ENCODE measurements at regions not wholly inside any gene's neighbourhood (a gene's known extent, or its start where the extent isn't known, plus 50 kb on each side); places are given as distances from the start of the nearest gene placed in this dataset.

DNA sequence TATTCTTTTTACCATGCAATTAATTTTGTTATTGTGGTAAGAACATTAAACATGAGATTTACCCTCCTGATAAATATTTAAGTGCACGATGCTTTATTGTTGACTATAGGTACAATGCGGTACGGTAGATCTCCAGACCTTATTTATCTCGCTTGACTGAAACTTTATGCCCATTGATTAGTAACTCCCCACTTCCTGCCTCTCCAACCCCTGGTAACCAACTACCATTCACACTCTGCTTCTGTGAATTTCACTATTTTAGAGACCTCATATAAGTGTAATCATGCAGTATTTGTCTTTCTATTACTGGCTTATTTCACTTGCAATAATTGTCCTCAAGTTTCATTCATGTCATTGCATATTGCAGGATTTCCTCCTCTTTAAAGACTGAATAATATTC lies 195.7 kb upstream of the ID2 start:
- H3K9me3 ChIP-seq (ENCODE audit: control insufficient read depth, low read length), result no peaks in the 10 kb centered on the region
- no peak overlapping the region for H3K9ac ChIP-seq
- peaks cover 28% of the 10 kb centered on the region for H3K4me1 ChIP-seq
- H3K36me3 ChIP-seq (ENCODE audit: control insufficient read depth, insufficient read depth, low read length), result no peaks in the 10 kb centered on the region
- H3K4me2 ChIP-seq (ENCODE audit: low read length), result no peak overlapping the region
- no peak overlapping the region for H3K4me3 ChIP-seq (ENCODE audit: low read depth, low read length)
- no peak overlapping the region for H3K27ac ChIP-seq
- TF ChIP-seq, protein P1, sequence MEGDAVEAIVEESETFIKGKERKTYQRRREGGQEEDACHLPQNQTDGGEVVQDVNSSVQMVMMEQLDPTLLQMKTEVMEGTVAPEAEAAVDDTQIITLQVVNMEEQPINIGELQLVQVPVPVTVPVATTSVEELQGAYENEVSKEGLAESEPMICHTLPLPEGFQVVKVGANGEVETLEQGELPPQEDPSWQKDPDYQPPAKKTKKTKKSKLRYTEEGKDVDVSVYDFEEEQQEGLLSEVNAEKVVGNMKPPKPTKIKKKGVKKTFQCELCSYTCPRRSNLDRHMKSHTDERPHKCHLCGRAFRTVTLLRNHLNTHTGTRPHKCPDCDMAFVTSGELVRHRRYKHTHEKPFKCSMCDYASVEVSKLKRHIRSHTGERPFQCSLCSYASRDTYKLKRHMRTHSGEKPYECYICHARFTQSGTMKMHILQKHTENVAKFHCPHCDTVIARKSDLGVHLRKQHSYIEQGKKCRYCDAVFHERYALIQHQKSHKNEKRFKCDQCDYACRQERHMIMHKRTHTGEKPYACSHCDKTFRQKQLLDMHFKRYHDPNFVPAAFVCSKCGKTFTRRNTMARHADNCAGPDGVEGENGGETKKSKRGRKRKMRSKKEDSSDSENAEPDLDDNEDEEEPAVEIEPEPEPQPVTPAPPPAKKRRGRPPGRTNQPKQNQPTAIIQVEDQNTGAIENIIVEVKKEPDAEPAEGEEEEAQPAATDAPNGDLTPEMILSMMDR (IDR thresholded peaks at IDR 0.05), result no peak
- peaks cover 26% of the 10 kb centered on the region for H3K79me2 ChIP-seq
- H2AFZ ChIP-seq, result no peak overlapping the region
- H3K27me3 ChIP-seq (ENCODE audit: control insufficient read depth, insufficient read depth, low read length), result no peaks in the 10 kb centered on the region

DNA sequence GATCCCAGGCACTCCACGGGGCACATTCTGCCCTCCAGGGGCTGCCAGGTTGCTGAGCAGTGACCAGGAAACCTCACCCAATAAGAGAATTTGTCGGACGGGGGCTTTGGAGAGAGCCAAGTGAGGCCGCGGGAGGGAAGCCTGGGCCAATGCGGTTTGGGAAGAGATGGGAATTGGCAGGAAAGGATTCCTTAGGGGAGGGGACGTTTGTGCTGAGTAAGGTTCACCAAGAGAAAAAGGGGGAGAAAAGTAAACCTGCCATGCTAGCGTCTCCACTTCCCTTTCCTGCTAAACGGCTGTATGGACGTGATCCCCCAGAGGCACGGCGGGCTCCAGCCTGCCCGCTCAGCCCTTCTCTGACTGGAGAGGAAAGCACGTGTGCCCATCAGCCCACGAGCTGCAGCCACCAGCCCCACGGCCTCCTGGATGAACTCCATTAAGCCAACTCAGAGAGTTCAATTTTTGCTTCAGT lies 194.4 kb upstream of the ID2 start:
- Histone ChIP-seq H3K79me2 (peaks cover 33% of the 10 kb centered on the region), H3K9me3 (ENCODE audit: control insufficient read depth, low read length) (no peaks in the 10 kb centered on the region), H3K4me3 (ENCODE audit: low read depth, low read length) (no peak overlapping the region), H2AFZ (no peak overlapping the region), H3K27me3 (ENCODE audit: control insufficient read depth, insufficient read depth, low read length) (no peaks in the 10 kb centered on the region), H3K27ac (no peak overlapping the region), H3K9ac (no peak overlapping the region), H3K4me2 (ENCODE audit: low read length) (no peak overlapping the region), H3K4me1 (peaks cover 18% of the 10 kb centered on the region), H3K36me3 (ENCODE audit: control insufficient read depth, insufficient read depth, low read length) (no peaks in the 10 kb centered on the region)
- TF ChIP-seq, protein P1 (IDR thresholded peaks at IDR 0.05), result no peak

DNA sequence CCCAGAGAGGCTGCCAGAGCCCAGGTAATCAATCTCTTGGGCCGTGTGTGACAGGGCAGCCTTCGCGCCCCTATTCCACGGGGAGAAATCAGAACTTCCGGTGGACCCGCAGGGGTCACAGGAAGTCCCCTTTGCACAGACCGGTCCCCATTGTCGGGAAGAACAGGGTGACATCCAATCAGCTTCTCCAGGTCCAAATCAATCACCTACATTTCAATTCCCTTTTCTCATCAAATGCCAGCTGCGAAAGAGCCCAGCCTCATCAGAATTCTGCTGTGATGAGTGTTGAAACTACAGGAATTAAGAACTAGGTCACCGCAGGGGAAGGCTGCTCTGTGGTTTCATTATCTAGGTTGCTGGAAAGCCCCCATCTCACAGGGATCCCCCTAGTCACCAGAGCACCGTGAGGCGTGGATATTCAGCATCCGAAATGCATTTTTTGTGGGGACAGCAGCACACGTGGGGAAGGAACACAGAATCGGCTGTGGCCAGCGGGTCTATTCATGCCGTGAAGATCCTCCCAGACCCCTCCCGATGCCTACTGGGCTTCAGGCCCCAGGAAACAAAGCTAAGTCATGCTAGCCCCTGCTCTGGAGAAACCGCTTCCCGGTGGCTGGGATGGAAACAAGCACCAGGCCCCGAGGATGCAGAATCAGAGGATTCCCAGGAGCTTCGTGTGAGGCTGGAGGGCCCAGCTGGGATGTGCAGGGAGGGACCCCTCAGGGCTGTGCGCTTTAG lies 193.7 kb upstream of the ID2 start:
- TF ChIP-seq, protein P1 (IDR thresholded peaks at IDR 0.05), result no peak
- H2AFZ ChIP-seq, result no peak overlapping the region
- H3K4me2 ChIP-seq (ENCODE audit: low read length), result no peak overlapping the region
- H3K36me3 ChIP-seq (ENCODE audit: control insufficient read depth, insufficient read depth, low read length), result no peaks in the 10 kb centered on the region
- H3K4me3 ChIP-seq (ENCODE audit: low read depth, low read length), result no peak overlapping the region
- H3K79me2 ChIP-seq, result peaks cover 33% of the 10 kb centered on the region
- no peaks in the 10 kb centered on the region for H3K9me3 ChIP-seq (ENCODE audit: control insufficient read depth, low read length)
- no peaks in the 10 kb centered on the region for H3K27me3 ChIP-seq (ENCODE audit: control insufficient read depth, insufficient read depth, low read length)
- peaks cover 20% of the 10 kb centered on the region for H3K4me1 ChIP-seq
- H3K27ac ChIP-seq, result no peak overlapping the region
- H3K9ac ChIP-seq, result no peak overlapping the region

DNA sequence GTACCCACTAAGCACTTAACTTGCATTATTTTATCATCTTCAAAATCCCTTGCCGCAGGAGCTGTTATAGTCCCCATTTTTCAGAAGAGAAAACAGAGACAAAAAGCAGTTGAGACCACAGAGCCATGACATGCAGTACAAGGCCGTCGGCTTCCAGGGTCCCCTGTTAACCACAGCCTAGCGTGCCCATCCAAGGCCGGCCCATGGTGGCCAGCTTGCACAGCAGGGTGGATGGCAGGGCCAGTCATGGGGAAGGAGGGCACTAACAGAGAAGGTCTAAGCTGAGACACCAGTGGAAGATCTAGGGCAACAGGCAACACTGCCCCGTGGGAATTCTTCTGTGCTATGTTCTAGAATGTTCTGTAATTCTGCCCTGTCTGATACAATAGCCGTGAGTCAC lies 192.6 kb upstream of the ID2 start:
- H3K27ac ChIP-seq, result no peak overlapping the region
- peaks cover 30% of the 10 kb centered on the region for H3K4me1 ChIP-seq
- TF ChIP-seq, protein P1 (IDR thresholded peaks at IDR 0.05), result no peak
- no peak overlapping the region for H3K4me3 ChIP-seq (ENCODE audit: low read depth, low read length)
- no peaks in the 10 kb centered on the region for H3K27me3 ChIP-seq (ENCODE audit: control insufficient read depth, insufficient read depth, low read length)
- H3K4me2 ChIP-seq (ENCODE audit: low read length), result no peak overlapping the region
- no peaks in the 10 kb centered on the region for H3K36me3 ChIP-seq (ENCODE audit: control insufficient read depth, insufficient read depth, low read length)
- H3K79me2 ChIP-seq, result peaks cover 33% of the 10 kb centered on the region
- no peaks in the 10 kb centered on the region for H3K9me3 ChIP-seq (ENCODE audit: control insufficient read depth, low read length)
- no peak overlapping the region for H2AFZ ChIP-seq
- no peak overlapping the region for H3K9ac ChIP-seq

DNA sequence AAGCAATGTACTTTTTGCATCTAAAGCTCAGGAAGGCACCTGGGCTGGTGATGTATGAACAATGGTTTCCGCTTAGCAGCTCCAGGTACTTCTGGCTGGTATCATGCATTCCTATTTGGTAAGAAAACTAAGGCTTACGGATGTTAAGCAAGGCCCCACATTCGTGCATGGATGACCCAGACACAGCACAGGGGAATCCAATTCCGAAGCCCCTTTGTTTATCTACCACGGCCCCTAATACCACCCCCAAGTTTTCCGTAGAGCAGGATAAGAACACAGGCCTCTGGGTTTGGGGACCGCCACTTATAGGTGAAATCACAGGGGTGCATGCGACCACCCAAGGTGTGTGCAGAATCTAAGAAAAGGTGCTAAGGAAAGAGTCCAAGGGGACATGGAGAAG lies 192.1 kb upstream of the ID2 start:
- Histone ChIP-seq H3K27ac (no peak overlapping the region), H3K27me3 (ENCODE audit: control insufficient read depth, insufficient read depth, low read length) (no peaks in the 10 kb centered on the region), H3K79me2 (peaks cover 29% of the 10 kb centered on the region), H2AFZ (no peak overlapping the region), H3K4me1 (peaks cover 31% of the 10 kb centered on the region), H3K4me3 (ENCODE audit: low read depth, low read length) (no peak overlapping the region), H3K9ac (no peak overlapping the region), H3K36me3 (ENCODE audit: control insufficient read depth, insufficient read depth, low read length) (no peaks in the 10 kb centered on the region), H3K4me2 (ENCODE audit: low read length) (no peak overlapping the region), H3K9me3 (ENCODE audit: control insufficient read depth, low read length) (no peaks in the 10 kb centered on the region)
- TF ChIP-seq, protein P1 (IDR thresholded peaks at IDR 0.05), result no peak

Data from parathyroid adenoma (tissue), 2 donors.